HG03175 (cell line): ENCODE measurements at regions not wholly inside any gene's neighbourhood (a gene's known extent, or its start where the extent isn't known, plus 50 kb on each side); places are given as distances from the start of the nearest gene placed in this dataset.

Experiments used
- ATAC-seq: cut with Tn5 transposase; IDR thresholded peaks from one replicate; pipeline ENCODE4 v1.9.1; 2021; ENCODE audit warnings: mild to moderate bottlenecking, moderate library complexity; ENCODE audit not compliant: unreplicated experiment

DNA sequence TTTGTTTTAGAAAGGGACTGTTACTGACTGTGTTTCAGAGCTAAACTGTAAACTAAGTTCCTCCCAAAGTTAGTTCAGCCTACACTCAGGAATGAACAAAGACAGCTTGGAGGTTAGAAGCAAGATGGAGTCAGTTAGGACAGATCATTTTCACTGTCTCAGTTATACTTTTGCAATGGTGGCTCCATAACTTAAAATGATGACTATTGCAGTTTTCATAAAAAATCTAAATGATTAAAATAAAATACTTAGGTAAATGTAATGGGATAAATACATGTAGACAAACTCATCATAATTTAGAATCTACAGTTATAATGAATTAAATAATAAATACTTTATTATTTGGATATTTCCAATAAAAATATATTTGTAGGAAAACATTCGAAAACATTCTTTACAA, 590.6 kb downstream of the EPHA7 start:
- no peak for ATAC-seq

DNA sequence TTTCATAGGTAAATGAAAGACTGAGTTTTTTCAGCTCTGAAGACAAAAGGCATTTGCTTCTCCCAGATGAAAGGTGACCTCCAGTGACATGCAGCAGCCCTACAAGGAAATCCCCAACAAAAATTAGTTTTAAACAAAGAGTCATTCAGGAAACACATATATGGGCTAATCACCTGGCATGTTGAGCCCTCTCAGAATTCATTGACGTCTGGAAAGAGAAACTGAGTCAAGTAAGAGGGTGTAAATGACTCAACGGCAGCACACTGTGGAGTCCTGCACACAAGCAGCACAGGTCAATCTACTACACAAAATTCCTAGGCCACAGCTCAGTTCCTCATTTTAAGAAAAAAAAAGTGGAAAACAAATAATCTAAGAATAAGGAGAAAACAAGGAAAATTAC, 592.3 kb downstream of the EPHA7 start:
- no peak for ATAC-seq

DNA sequence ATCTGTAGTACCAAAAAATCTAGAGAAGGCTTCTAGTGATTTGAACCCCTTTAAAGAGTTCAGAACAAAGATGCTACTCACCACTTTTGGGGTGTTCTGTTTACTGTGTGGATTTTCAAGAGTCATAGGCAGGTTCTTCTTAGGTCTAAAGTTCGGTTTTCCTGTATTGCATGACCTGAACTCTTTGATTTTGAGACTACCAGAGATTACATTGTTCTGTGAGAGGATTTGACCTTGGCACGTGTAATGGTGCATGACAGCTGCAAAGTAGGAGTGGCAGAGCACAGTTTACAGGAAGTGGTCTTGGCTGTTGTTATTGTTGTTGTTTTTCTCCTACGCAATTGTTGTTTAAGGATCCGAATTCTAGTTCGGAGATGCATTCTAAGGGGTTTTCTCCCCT, 592.7 kb downstream of the EPHA7 start:
- ATAC-seq, result no peak

DNA sequence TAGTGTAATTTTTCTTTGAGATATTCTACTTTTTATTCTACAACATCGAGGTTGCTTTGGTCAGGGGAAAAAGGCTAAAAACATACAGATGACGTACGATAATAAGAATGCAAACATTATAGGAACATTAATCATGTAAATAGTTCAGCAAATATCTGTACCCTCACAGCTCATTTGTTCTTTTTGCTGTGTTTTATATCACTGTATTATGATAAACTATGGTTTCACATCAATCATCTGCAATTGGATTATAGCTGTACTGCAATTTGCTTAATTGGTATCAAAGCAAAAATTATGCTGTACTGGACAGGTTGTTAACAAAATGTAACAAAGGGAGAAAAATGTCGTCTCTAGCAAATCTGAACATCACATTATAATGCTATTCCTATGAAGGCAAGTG, 597.1 kb downstream of the EPHA7 start:
- no peak for ATAC-seq

DNA sequence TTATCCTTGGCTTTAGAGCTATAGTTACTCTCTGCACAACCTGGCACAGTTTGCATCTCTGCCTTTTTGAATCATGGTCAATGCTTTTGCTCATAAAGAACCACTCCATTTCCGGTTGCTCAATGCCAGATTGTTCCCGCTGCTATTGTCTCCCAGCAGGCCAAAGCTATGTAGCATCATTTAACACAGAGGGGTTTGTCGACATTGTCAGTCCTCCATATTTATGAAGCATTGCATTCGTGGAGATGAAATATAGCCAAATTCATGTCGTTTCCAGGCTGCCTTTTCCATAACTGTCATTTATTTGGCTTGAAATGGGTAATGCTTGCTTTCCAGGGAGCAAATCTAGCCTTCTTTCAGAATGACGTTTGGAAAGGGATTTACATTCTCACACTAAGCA, 598.8 kb downstream of the EPHA7 start:
- ATAC-seq, result no peak

DNA sequence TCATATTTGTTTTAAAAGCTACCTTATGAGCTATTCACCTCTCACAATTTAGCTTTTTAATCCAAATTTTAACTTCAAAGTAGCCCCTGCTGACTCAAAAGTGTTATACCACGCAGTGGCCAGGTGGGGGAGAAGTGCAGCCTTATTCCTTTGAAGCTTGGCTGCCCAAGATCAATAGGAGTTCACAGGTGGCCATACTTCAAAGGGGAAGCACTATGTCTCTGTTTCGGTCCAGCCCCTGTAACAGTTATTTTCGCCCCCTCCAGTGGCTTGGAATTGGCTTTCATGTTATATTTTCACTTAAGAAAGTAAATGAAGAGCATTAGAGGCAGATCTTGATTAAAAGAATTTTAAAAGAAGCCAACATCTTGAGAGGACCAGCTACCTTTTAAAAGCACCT, 608.4 kb downstream of the EPHA7 start:
- peak; percentile 97 for ATAC-seq

DNA sequence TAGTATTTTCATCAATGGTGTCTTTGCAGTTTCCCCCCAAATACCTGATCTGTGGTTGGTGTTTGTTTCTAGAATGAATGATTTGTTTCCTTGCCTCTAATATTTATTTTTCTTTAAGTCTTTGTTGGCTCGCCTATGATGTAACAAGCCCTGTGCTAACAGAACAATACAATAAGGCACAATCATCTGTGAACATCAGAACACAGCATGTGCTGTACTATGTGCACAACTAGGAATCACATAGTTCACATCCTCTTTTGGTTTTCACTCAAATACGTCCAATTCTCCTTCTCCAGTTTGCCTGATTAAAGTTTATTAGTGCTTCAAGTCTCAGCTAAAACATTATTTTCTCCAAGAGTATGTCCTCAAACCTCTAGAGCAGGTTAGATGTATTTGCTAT, 613.1 kb downstream of the EPHA7 start:
- ATAC-seq, result no peak

DNA sequence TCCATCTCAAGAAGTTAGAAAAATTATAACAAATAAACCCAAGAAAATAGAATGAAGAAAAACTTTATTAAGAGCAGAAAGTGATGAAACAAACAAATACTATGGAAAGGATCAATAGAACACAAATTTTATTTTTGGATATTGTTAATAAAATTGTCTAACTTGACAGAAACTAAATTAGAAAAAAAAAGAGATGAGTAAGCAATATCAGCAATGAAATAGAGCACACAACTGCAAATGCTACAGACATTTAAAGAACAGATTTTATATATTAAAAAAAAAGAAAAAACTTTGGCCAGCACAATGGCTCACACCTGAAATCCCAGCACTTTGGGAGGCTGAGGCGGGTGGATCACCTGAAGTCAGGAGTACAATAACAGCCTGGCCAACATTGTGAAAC, 628.0 kb downstream of the EPHA7 start:
- ATAC-seq, result no peak

DNA sequence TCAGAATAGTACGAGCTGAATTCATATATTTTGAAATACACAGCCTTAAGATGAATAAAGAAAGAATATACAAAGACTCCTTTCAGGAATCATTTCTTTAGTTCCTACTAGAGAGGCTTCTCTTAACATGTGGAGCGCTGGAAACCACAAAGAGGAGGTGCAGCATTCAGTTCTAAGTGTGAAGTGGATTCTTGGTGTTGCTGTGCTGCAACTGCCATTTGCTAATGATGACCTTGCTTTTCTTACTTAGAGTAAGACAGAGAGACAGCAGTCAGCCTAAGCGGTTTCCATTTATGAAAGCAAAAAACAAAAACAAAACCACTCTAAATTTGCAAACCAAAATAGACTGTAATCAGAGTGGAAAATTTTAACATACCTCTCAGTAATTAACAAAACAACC, 629.0 kb downstream of the EPHA7 start:
- ATAC-seq, result no peak

DNA sequence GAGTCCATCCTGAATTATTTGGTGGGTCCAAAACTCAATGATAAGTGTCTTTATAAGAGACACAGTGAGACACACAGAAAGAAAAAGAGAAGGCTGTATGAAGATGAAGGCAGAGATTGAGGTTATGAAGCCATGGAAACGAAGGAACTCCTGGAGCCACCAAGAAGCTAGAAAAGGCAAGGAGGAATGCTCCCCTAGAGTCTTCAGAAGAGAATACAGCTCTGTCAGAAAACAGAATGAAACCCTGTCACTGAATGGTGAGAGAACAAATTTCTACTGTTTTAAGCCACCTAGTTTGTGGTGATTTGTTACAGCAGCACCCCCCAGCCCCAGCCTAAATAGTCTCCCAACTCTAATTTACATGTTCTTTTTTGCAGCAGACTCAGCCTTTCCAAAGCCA, 635.1 kb downstream of the EPHA7 start:
- no peak for ATAC-seq

DNA sequence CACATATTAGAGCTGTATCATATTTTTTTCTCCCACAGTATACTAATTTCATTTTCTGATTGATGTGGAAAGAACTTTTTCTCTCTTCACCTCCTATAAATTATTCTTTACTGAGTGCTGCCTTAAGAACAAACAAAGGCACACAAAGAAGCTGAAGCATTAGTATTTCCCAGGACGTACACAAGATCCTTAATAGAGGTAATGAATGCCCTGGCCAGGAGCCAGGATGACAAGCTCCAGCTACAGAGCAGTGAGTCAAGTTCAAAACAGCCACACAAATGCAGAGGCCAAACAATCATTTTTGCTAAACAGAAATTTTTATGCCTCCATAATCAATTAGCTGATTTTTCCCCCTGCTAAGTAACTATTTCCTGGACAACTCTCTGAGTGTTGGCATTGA, 639.6 kb downstream of the EPHA7 start:
- no peak for ATAC-seq

DNA sequence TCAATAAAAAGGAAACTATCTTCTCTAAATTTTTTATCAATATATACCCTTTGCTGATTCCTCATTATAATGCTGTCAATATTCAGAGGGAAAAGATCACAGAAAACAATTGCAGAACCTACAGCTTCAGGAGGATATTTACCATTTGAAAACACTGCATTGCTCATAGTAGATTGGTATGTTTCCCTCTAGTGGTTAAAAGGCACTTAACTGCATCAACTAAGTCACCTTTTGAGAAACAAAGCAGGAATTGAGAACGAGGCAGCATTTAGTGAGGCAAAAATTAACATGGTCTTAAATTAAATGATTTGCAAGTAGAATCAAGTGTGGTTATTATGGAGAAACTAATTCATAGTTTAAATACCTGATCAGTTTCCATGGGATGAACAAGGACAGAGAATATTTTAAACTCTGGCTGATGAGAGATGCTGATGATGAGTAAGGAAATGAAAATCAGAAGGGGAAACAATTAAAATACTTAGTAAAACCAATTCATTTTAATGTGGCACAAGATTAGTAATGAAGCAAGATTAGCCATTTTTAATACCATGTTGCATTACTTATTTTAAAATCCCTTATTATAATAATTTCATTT, 642.1 kb downstream of the EPHA7 start:
- peak; percentile 51 for ATAC-seq

DNA sequence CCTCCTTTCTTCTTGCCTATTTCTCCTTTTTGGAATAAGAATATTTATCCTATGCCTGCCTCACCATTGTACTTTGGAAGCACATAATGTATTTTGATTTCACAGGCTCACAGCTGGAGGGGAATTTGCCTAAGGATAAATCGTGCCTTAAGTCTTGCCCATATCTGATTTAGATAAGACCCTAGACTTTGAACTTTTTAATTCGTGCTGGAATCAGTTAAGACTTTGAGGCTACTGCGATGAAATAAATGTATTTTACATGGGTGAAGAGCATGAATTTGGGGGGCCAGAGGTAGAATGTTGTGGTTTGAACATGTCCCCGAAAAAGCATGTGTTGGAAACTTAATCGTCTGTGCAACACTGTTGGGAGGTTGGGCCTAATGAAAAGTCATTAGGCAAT, 648.8 kb downstream of the EPHA7 start:
- no peak for ATAC-seq

DNA sequence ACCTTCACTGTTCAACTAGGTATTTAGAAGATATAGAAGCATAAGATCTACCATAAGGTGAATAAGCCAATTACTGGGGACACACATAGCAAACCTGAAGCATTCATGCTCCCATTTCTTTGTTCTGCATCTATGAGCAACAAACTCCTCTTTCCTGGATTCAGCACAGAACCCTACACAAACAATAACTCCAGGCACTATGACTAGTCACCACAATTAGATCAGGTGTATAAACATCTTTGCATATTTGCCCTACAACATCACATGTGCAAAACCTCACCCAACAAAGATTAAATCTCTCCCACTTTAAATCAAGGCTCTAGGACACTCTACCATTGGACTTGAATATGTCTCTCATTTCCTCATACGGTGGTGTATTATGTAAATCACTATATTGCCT, 652.3 kb downstream of the EPHA7 start:
- no peak for ATAC-seq

DNA sequence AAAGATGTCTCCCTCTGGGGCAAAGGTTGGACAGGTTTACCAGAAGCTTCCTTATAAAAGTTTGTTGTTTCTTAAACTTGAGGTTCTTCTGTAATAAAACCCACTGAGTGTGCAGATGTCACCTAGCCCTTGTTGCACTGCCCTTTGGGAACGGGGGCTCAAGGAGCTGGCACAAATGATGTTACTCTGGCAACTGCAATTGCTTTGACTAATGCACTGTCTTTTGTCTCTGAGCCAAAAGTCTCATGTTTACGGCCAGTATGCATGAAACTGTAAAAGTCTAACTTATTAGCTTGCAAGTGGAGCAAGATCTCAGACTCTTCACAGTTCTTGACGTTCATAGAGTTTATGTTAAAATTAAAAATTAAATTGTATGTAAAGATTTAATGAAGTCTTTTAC, 655.7 kb downstream of the EPHA7 start:
- ATAC-seq, result no peak

DNA sequence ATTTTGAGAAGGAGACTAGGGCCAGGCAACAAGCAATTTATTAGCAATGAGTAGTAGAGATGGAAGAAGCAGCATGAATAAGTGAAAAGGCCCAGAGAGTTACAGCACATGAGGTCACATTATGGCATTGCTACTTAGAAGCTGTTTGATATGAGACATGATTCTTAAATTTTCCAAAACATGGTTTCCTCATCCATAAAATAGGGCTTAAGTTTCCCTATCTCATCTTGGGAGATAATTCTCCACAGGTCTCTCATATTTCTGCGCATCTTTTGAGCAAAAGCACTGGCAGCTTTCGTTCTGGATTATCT, 656.1 kb downstream of the EPHA7 start:
- ATAC-seq, result no peak

DNA sequence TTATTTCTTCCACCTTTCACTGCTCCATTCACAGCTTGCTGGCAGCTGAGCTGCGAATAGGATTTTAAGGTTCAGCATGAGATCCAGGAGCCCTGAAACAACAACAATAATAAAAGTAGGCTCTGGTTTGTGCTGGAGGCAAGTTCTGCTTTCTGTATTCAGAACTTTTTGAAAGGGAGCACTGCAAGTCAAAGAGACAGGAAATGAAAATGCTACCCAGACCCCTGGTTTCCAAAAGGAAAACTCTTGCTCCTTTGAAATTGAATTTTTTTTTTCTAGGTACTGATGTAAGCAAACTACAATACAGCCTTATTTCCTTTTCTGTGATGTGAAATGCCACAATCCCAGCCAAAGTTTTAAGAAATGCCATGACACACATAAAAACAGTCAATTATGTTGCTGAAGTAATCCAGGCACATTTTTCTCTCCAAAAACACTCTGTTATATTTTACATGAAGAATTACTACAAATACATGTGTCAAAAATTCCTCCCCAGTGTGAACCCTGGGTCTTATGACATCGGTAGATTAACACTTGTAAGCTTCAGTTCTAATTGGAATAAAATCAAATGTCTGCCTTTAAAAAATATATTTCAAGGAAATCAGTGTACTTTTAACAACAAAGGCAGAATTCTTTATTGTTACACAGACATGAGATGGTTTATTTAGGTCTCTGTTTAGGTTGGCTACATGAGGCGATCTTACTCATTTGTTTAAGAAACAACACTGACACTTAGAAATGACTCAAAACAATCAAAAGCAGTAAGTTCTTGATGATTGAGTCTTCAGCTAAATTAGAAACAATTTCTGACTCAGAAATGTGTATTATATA, 656.7 kb downstream of the EPHA7 start:
- no peak for ATAC-seq

DNA sequence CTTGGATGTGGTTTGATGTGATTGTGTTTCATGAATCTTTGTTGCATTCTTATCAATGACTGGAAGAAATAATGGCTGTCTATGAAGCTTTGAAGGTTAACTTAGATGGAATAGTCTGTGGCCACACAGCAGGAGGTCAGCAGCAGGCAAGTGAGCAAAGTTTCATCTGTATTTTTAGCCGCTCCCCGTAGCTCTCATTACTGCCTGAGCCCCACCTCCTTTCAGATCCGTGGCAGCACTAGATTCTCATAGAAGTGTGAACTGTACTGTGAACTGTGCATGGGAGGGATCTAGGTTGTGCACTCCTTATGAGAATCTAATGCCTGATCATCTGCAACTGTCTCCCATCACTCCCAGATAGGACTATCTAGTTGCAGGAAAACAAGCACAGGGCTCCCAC, 660.2 kb downstream of the EPHA7 start:
- no peak for ATAC-seq

DNA sequence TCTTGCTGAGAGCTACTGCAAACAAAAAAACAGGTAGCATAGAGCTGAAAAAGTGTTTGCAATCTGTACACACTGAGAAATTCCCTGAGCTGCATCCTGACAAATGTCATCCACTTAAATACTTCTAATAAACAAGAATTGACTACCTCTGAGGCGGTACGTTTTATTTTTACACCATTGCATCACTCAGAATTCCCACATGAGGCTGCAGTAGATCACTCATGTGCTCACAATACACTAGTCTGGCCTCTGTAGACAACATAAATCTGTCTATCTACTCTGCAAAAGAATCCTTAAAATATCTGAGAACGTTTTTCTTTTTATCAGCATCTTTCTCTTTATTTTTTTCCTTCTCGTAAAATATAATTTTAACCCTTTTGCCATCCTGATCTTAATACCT, 661.4 kb downstream of the EPHA7 start:
- no peak for ATAC-seq

DNA sequence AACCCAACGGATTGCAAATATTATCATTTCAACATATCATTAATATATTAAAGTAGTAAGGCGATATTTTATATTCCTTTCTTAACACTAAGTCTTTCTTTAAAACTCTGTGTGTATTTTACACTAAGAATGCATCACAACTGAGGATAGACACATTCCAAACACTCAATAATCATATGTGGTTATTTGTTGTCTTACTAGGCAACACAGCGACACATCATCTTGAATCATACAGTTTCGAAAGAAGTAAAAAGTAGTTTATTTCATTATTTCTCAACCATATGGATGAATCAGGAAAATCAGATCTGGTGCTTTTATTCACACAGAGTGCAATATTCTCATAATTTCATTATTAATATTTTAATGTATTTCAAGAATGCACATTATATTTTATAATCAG, 662.4 kb downstream of the EPHA7 start:
- ATAC-seq, result no peak

DNA sequence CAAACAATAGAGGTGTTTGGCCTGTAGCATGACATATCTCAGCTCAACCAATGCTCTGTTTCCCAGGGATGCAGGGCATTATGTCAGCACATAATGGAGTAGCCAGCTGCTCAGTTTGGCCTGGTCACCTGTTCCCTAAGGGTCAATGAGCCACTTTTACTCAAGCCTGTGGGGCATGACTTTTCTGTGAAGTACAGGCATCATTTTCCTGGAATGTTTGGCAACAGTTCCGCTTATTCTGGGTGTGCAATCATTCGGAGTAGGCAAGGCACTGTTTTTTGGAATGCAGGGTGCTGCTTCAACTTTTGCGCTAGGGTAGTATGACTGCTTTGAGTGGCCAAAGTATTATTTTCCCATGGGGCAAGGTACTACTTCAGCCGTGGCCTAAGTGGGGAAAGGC, 665.4 kb downstream of the EPHA7 start:
- ATAC-seq, result no peak

DNA sequence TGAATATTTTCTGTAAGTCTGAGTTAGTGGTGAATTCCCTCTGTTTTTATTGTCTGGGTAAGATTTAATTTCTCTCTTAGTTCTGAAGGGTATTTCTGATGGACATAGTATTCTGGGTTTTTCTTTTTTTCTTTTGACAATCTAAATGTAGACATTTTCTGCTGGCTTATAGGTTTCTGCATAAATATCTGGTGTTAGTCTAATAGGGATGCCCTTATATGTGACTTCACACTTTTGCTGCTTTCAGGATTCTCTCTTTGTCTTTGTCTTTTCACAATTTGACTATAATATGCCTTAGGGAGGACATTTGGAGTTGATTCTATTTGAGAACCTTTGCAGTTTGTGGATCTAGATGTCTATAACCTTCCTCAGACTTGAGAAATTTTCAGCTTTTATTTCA, 667.2 kb downstream of the EPHA7 start:
- ATAC-seq, result no peak

DNA sequence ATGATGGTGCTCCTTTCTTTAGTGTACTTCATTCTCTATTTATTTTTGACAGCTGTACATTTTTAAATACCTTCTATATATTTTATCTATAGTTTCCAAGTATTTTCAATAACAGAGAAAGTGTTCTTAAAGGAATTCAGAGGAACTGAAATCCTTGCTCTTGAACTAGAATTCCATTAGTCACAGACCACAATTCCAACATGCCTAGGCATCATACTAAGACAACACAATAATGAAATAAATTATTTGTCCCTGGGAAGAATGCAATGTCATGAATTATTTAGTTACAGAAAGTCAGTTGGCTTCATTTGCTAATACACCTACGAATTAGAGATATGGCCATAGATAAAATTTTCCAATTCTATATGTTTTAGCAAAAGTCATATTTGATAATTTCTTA, 671.2 kb downstream of the EPHA7 start:
- no peak for ATAC-seq
